ENCODE measurements at regions not wholly inside any gene's neighbourhood (a gene's known extent, or its start where the extent isn't known, plus 50 kb on each side); places are given as distances from the start of the nearest gene placed in this dataset.

DNA sequence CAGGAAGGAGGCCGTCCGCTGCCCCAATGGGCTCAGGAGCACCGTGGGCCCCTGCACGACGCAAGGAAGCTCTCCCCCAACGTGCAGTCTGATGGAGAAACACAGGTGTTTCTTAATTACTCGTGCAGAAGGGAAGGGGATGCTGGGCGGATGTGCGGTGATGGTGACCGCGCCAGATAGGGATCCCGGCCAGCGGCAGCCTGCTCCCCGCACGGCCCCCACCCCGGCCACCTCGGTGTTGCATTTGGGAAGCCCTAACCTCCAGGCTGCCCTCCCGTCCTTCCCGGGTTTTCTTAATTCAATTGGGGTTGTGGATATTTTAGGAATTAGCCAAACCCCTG is 254.4 kb downstream of the ZNF536 start:
- Histone ChIP-seq H3K36me3 (no peaks in the 10 kb centered on the region), H3K4me2 (no peak overlapping the region), H4K20me1 (ENCODE audit: low read depth) (no peaks in the 10 kb centered on the region), H2AFZ (replicated peaks) (no peak overlapping the region), H3K27me3 (no peaks in the 10 kb centered on the region), H3K27ac (no peak overlapping the region), H3K9ac (no peak overlapping the region), H3K4me3 (no peak overlapping the region), H3K4me1 (peaks cover 8% of the 10 kb centered on the region), H3K9me3 (ENCODE audit: low read depth) (no peaks in the 10 kb centered on the region), H3F3A (ENCODE audit: low read depth) (no peaks in the 10 kb centered on the region), H3K79me2 (ENCODE audit: low read depth) (no peaks in the 10 kb centered on the region)
- no peak for TF ChIP-seq EZH2 (IDR thresholded peaks at IDR 0.05)
- no peak for TF ChIP-seq EZH2phosphoT487 (IDR thresholded peaks at IDR 0.05)
- TF ChIP-seq, protein P1, sequence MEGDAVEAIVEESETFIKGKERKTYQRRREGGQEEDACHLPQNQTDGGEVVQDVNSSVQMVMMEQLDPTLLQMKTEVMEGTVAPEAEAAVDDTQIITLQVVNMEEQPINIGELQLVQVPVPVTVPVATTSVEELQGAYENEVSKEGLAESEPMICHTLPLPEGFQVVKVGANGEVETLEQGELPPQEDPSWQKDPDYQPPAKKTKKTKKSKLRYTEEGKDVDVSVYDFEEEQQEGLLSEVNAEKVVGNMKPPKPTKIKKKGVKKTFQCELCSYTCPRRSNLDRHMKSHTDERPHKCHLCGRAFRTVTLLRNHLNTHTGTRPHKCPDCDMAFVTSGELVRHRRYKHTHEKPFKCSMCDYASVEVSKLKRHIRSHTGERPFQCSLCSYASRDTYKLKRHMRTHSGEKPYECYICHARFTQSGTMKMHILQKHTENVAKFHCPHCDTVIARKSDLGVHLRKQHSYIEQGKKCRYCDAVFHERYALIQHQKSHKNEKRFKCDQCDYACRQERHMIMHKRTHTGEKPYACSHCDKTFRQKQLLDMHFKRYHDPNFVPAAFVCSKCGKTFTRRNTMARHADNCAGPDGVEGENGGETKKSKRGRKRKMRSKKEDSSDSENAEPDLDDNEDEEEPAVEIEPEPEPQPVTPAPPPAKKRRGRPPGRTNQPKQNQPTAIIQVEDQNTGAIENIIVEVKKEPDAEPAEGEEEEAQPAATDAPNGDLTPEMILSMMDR (IDR thresholded peaks at IDR 0.05): no peak
- peaks cover 19% of the 10 kb centered on the region for H3K9me3 Mint-ChIP-seq
- peaks cover 22% of the 10 kb centered on the region for H3K4me1 Mint-ChIP-seq
- H3K36me3 Mint-ChIP-seq: no peaks in the 10 kb centered on the region
- no peak for DNase-seq (ENCODE audit: low spot score)
- H3K4me3 Mint-ChIP-seq: no peak overlapping the region
- no peak overlapping the region for H3K27ac Mint-ChIP-seq
- H3K27me3 Mint-ChIP-seq (ENCODE audit: insufficient read depth, low read depth): peaks cover 3% of the 10 kb centered on the region

DNA sequence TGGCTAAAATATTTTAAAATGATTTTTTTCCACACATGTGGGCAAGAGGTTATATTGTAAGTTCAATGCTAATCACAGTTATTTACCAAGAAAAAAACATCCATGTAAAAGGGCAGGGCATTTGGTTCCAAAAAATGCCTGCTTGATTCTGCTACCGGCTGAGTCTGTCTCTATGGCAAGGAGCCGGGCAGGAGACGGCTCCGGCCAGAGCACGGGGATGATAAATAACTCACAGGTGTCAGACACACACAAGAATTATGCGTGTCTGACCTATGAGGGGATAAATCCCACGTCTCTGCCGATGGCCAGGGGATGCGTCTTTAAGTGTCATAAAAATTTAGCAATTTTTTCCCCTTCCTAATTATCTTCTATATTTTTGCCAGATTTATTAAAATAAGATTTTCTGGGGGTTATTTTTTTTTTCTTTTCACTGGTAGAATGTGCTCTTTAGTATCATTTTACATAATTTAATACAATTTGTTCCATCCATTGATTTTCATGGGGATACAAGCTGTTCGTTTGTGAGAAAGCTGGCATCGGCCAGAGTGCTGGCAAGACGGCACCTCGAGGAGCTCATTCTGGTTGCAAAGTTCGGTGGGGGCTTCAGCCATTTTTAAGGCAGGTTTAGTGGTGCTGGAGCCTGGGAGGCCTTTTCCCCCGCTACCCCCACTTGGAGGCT is 253.9 kb downstream of the ZNF536 start:
- H3K4me1 ChIP-seq: peaks cover 12% of the 10 kb centered on the region
- H4K20me1 ChIP-seq (ENCODE audit: low read depth): no peaks in the 10 kb centered on the region
- no peaks in the 10 kb centered on the region for H3F3A ChIP-seq (ENCODE audit: low read depth)
- H3K4me3 ChIP-seq: no peak overlapping the region
- TF ChIP-seq, protein P1 (IDR thresholded peaks at IDR 0.05): no peak
- no peak for TF ChIP-seq EZH2phosphoT487 (IDR thresholded peaks at IDR 0.05)
- no peak for TF ChIP-seq EZH2 (IDR thresholded peaks at IDR 0.05)
- H3K36me3 Mint-ChIP-seq: no peaks in the 10 kb centered on the region
- H3K9me3 Mint-ChIP-seq: peaks cover 19% of the 10 kb centered on the region
- H3K9ac ChIP-seq: no peak overlapping the region
- no peak overlapping the region for H3K27ac Mint-ChIP-seq
- peaks cover 3% of the 10 kb centered on the region for H3K27me3 Mint-ChIP-seq (ENCODE audit: insufficient read depth, low read depth)
- peaks cover 27% of the 10 kb centered on the region for H3K4me1 Mint-ChIP-seq
- no peak for DNase-seq (ENCODE audit: low spot score)
- H3K27me3 ChIP-seq: no peaks in the 10 kb centered on the region
- H3K9me3 ChIP-seq (ENCODE audit: low read depth): no peaks in the 10 kb centered on the region
- no peaks in the 10 kb centered on the region for H3K36me3 ChIP-seq
- no peak overlapping the region for H3K4me2 ChIP-seq
- H3K27ac ChIP-seq: no peak overlapping the region
- no peak overlapping the region for H3K4me3 Mint-ChIP-seq
- H2AFZ ChIP-seq (replicated peaks): no peak overlapping the region
- no peaks in the 10 kb centered on the region for H3K79me2 ChIP-seq (ENCODE audit: low read depth)

DNA sequence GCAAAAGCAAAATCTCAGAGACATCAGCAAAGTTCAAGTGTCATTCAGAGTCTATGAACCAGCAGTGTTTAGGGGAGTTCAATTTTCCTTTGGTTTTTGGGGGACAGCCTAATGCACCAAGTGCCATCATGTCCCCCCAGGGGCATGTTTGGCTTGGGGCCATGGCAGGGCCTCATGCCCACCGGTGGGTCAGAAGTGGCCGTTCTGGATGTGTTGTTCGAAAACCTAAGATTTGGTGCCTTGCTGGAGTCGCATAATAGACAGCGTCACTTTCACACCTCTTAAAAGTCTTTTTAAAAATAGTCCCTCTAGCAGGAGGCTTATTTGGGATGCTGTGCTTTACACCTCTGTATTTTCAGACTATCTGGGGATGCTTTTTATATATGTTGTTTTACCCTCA is 250.1 kb downstream of the ZNF536 start:
- H3K79me2 ChIP-seq (ENCODE audit: low read depth): no peaks in the 10 kb centered on the region
- Mint-ChIP-seq H3K27me3 (ENCODE audit: insufficient read depth, low read depth) (no peaks in the 10 kb centered on the region), H3K36me3 (no peaks in the 10 kb centered on the region), H3K9me3 (peaks cover 19% of the 10 kb centered on the region), H3K4me1 (peaks cover 15% of the 10 kb centered on the region), H3K27ac (no peak overlapping the region), H3K4me3 (no peak overlapping the region)
- no peaks in the 10 kb centered on the region for H3K9me3 ChIP-seq (ENCODE audit: low read depth)
- TF ChIP-seq, protein P1 (IDR thresholded peaks at IDR 0.05): no peak
- TF ChIP-seq EZH2phosphoT487 (IDR thresholded peaks at IDR 0.05) (no peak), EZH2 (IDR thresholded peaks at IDR 0.05) (no peak)
- H3K4me3 ChIP-seq: no peak overlapping the region
- H3F3A ChIP-seq (ENCODE audit: low read depth): no peaks in the 10 kb centered on the region
- DNase-seq (ENCODE audit: low spot score): no peak
- no peak overlapping the region for H3K27ac ChIP-seq
- H3K4me1 ChIP-seq: peaks cover 8% of the 10 kb centered on the region
- no peak overlapping the region for H2AFZ ChIP-seq (replicated peaks)
- no peaks in the 10 kb centered on the region for H4K20me1 ChIP-seq (ENCODE audit: low read depth)
- no peaks in the 10 kb centered on the region for H3K36me3 ChIP-seq
- no peak overlapping the region for H3K4me2 ChIP-seq
- no peaks in the 10 kb centered on the region for H3K27me3 ChIP-seq
- no peak overlapping the region for H3K9ac ChIP-seq

Data from neural progenitor cell (in vitro differentiated cells).